GM19043 (cell line): ENCODE measurements at regions not wholly inside any gene's neighbourhood (a gene's known extent, or its start where the extent isn't known, plus 50 kb on each side); places are given as distances from the start of the nearest gene placed in this dataset.

ENCODE experiments used
- ATAC-seq: cut with Tn5 transposase; IDR thresholded peaks from one replicate; pipeline ENCODE4 v1.9.1; 2021; ENCODE audit warnings: low read depth; ENCODE audit not compliant: unreplicated experiment

DNA sequence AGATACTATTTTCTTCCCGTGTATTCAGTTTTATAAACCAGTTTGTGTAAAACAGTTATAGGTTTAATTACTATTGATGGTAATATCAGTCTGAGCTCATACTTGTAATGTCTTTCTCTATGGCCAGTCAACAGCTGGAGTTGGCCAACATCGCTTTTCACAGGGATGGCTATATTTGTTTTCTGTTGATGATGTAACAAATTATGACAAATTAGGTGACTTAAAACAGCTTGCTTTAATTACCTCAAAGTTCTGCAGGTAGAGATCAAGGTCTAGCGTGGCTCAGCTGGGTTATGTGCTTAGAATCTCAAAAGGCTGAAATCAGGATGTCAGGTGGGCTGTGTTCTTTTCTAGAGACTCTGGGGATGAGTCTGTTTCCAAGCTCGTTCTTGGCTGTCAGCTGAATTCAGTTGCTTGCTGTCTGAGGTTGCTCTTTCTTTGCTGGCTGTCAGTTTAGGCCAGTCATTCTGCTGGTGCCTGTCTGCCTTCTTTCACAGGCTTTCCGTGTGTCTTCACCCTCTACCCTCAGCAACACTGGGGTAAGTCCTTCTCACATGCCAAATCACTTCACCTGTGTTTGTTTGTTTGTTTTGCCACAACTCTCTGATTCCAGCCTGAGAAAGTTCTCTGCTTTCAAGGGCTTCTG lies 370.2 kb upstream of the E2F7 start:
- ATAC-seq: no peak

GRCh38 chr12:77433799-77434198 lies 368.4 kb upstream of the E2F7 start:
- ATAC-seq: no peak

DNA sequence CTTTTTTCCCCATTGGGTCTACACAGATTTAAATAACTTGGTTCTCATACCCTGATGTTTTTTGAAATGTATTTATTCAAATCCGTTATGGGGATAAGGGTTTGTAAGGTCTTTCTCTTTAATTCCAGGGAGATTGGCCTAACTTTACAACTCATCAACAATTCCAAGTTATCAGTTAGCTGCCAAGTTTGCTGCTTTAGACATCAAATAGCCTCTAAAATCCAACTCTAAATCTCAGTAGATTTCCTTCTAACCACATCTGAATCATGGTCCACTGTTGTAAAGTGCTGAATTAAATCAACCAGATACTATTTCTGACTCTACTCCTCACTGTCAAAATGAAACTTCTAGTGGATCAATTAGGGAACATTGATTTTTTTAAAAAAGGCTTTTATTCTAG lies 364.1 kb upstream of the E2F7 start:
- no peak for ATAC-seq

GRCh38 chr12:77421152-77421551 lies 355.8 kb upstream of the E2F7 start:
- ATAC-seq: no peak

- ATAC-seq: no peak
Observed at GRCh38 chr12:77409551-77409950, 344.2 kb upstream of the E2F7 start.

DNA sequence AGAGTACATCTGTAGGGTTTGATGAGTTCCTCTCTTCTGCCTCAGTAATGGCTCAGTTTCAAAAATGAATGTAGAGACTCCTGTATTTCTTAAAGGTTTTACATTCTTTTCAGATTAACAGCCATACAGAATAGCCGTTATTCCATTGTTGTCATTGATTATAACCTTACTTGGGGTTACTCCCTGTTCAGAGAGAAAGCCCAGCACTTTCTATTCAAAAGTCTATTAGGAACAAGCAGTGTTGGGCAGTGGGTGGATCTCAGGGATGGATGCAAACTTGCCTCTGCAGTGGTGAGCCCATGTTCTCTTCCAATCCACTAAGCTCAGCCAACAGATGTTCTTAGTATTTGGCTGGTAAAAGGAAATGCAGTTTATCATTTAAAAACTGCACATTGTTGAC lies 342.6 kb upstream of the E2F7 start:
- no peak for ATAC-seq

DNA sequence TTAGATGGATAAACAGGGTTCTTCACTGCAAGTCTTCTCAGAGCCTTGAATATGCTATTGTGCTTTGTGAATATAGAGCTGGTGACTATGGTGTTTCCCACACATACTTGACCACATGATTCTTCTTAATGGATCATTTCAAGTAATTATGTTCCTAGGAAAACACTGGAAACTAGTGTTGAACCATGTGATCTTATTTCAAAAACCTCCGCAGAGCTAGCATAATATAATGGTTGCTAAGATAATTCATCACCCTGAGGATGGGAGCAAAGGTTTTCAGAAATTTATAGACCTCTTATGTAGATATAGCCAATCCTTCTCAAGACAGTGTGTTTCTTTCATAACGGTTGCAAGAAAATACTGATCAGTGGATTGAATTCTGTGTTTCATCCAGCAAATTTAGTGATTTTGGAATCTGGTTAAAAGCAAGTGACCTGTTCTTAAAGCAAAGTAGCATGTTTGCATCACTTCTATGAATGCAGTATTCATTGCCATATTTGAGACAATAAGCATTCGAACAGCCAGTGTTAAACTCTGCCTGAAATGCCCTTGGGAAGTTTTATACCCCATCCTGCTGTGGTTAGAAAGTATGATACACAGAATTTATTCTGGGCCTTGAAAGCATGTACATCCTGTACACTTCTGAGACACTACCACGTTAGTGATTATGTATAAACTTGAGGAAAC lies 341.0 kb upstream of the E2F7 start:
- ATAC-seq: no peak

- ATAC-seq: no peak
Observed at GRCh38 chr12:77402716-77403115, 337.3 kb upstream of the E2F7 start.

DNA sequence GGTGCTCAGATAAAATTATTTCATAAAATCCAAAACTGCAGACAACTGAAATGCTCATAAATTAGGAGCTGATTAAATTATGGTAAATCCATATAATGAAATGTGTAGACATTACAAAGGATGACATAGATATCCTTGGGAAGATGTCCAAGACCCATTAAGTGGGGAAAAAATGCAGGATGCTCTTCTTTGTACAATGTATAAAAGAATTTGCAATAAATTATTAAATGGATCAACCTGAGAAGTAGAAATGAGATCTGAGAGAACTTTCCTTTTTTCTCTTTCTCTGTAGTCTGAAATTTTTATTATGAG lies 336.4 kb upstream of the E2F7 start:
- no peak for ATAC-seq

DNA sequence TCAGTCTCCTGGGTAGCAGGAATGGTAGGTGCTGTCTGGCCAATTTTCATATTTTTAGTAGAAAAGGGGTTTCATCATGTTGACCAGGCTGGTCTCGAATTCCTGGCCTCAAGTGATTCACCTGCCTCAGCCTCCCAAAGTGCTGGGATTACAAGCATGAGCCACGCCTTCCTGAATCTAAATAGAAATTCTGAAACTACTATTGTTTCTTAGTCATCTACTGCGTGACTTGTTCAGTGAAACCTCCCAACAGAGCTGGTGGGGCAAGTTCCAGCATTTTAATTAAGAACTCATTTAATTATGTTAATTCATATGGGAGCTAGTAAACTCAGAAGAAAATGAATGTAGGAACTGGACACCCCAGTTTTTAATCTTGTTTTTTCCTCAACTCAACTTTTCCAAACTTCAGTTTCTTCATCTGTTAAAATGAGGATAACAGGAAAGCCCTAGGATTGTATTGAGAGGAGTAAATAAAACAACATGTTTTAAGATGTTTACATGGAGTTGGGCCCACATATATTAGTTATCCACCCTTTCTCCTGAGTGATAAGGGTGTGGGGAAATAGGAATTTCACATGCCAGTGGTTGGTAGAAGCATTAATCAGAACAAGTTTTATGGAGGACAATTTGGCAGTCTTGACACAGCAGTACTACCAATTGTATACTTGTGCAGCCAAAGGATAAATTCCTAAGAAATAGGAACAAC lies 335.8 kb upstream of the E2F7 start:
- no peak for ATAC-seq

- no peak for ATAC-seq
Observed at GRCh38 chr12:77392467-77393088, 327.2 kb upstream of the E2F7 start.

GRCh38 chr12:77388445-77389265 lies 323.3 kb upstream of the E2F7 start:
- no peak for ATAC-seq

DNA sequence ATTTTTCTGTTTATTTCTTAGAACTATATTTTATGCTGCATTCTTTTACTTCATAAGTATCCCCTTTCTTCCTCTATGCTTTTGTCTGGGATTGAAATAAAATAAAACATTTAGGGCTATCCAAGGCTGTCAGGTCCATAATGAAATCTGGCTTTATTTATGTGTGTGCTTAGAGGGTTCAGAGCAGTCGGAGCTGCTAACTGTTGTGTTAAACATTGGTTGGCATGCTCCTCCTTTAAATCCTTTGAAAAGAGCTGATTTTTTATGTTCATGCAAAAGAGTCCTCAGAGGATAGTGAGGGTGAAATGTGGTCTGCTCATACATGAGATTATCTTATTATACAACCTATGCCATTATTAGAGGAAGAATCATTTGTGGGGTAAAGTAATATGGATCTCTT lies 322.3 kb upstream of the E2F7 start:
- no peak for ATAC-seq

DNA sequence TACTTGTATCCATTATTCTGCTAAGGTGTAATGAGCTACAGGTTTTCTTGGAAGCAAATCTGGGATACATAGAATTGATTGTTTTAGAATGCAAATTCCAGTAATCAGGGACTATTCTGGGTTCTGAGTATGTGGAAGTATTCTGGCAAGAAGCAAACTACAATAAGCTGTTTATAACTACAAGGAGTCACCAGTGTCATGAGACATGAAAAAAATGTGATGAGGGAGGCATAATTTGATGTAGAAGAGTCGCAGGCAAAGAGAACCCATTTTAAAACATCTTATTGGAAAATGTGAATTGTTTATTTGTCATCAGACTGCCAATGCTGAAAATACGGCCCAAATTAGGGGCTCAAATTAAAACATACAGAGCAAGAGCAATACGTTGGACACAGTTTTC lies 321.8 kb upstream of the E2F7 start:
- no peak for ATAC-seq

DNA sequence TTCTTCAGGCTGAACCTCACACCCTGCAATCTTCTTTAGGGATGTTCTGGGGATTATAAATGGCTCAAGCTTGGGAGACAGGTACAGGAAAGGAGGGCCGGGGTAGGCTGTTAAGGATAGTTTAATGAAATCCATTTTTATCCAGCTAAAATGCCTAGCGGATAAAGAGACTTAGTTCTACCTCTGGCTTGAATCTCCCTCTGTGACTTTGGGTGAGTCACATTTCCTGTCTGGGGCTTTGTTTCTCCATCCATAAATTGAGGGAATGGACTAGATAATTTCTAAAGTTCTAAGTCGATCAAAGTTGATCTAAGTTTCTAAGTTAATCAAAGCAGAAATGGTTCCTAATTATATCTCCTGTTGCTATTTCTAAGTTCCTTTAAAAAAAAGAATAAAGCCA lies 319.6 kb upstream of the E2F7 start:
- no peak for ATAC-seq

- no peak for ATAC-seq
Observed at GRCh38 chr12:77382096-77382742, 316.9 kb upstream of the E2F7 start.

DNA sequence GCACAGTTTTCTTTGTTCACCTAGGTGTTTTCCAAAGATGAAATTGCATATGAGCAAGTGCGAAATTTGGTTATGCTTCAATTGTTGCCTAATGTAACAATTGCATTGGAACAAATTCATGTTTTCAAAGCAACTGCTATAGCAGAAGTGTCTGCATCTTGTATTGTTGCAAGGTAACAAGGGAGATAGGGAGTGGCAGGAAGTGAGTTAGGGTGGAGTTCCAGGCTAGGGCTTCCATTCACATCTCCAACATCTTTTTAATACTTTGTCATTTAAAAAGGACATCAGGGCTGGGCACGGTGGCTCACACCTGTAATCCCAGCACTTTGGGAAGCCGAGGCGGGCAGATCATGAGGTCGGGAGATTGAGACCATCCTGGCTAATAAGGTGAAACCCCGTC lies 312.3 kb upstream of the E2F7 start:
- ATAC-seq: no peak

- no peak for ATAC-seq
Observed at GRCh38 chr12:77377116-77377515, 311.7 kb upstream of the E2F7 start.

- ATAC-seq: no peak
Observed at GRCh38 chr12:77374673-77375072, 309.3 kb upstream of the E2F7 start.

GRCh38 chr12:77372494-77372893 lies 307.1 kb upstream of the E2F7 start:
- ATAC-seq: no peak
